HG03108 (cell line): ENCODE measurements at regions not wholly inside any gene's neighbourhood (a gene's known extent, or its start where the extent isn't known, plus 50 kb on each side); places are given as distances from the start of the nearest gene placed in this dataset.
"Not testable (repeated sequence)": the region's sequence is repeated elsewhere in the genome, so short reads cannot be mapped to it uniquely, and the experiment has no call there.

Source experiments
- ATAC-seq: cut with Tn5 transposase; IDR thresholded peaks from one replicate; pipeline ENCODE4 v1.9.1; 2021; ENCODE audit warnings: moderate library complexity; ENCODE audit not compliant: unreplicated experiment

DNA sequence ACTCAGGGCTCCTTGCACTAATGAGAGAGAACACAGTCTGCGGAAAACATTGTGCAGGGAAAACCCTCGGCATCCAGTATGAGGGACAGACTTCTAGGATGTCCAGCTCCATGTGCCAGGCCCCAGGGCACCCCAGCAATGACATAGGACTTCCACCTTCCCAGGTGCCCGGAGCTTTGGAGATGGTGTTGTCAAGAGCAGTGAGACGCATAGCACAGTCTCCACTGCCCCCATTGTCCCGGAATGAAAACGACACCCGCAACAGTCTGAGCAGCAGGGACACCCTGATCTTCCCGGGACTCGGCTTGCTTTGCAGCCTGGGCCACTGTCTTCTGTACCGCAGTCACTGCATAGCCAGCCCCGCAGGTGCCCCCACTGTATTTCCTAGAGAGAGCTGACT, 339.2 kb upstream of the ADARB2 start:
- no peak for ATAC-seq

GRCh38 chr10:2067015-2067414, 329.7 kb upstream of the ADARB2 start:
- ATAC-seq, result no peak

DNA sequence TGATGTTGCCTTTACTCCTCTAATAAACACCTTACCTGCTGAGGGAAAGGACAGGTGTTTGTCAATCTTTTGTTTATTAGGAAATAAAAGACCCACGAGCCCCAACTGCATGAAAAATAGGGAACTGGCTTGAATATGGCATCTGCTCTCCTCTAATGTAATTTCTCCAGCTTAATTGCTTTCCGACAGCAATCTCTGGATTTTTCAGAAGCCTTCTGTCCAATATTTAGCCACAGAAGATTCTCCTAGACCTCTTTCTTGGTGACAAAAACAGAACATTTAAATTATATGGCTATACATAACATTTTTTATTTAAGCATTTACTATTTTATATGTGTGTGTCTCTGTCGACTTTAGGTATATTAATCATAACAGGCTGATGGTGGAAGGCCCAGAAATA, 317.4 kb upstream of the ADARB2 start:
- ATAC-seq, result no peak

DNA sequence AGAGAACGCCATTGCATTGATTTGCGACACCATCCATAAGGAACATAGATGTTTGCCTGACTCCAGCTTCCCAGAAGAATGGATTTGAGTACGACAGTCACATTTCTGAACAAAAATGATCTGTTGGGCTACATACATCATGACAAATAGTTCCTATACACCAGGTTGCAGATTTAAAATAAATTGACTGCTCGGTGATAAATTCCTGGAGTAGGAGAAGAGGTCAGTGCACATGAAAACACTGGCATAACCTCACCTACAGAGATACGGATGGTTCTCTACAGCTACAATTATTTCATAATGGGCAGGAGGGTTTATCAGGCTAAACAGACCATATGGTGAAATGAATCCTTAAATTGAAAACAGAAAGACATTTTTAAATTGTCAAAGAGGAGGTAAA, 316.5 kb upstream of the ADARB2 start:
- no peak for ATAC-seq

- ATAC-seq, result no peak
Measured at GRCh38 chr10:2051108-2051507, 313.8 kb upstream of the ADARB2 start.

DNA sequence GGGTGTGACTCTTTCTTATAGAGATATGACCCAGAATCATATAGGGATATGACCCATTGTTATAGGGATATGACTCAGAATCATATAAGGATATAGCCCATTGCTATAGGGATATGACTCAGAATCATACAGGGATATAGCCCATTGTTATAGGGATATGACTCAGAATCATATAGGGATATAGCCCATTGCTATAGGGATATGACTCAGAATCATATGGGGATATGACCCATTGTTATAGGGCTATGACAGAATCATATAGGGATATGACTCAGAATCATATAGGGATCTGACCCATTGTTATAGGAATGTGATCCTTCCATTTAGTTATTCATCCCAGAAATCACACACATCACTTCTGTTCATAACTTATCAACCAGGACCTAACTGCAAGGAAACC, 312.2 kb upstream of the ADARB2 start:
- no peak for ATAC-seq

DNA sequence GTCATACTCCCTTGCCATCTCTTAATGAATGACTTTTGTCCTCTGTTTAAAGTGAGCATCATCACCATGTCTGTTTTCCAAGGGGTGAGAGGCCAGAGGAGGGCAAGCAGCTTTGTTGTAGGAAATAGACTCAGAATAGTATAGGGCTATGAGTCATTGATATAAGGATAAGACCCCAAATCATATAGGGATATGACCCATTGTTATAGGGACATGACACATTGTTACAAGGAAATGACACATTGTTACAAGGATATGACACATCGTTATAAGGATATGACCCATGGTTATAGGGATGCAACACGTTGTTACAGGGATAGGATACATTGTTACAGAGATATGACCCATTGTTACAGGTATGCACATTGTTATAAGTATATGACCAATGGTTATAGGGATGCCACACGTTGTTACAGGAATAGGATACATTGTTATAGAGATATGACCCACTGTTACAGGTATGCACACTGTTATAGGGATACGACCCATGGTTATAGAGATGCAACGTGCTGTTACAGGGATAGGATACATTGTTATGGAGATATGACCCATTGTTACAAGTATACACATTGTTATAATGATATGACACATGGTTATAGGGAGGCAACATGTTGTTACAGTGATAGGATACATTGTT, 311.1 kb upstream of the ADARB2 start:
- ATAC-seq, result no peak

GRCh38 chr10:2047679-2048078, 310.4 kb upstream of the ADARB2 start:
- no peak for ATAC-seq

DNA sequence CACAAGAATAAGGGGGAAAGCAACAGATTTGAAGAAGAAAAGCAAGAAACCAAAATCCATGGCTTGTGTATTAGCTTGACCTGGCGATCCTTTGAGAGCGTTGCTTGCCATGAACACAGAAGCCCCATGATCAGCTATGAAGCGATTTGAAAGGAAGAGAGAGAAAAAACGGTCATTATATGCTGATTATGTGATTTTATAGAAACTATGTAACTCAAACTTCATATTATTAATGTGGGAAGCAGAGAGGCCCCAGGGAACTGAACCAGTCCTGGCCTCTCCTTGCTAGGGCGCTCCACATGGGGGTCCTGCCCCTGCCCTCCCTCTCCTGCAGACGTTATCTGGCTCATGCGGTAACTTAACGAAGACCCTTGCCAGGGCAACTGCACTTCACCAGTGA, 306.1 kb upstream of the ADARB2 start:
- no peak for ATAC-seq

GRCh38 chr10:2038036-2038435, 300.7 kb upstream of the ADARB2 start:
- no peak for ATAC-seq

GRCh38 chr10:2037246-2037645, 299.9 kb upstream of the ADARB2 start:
- ATAC-seq, result no peak

DNA sequence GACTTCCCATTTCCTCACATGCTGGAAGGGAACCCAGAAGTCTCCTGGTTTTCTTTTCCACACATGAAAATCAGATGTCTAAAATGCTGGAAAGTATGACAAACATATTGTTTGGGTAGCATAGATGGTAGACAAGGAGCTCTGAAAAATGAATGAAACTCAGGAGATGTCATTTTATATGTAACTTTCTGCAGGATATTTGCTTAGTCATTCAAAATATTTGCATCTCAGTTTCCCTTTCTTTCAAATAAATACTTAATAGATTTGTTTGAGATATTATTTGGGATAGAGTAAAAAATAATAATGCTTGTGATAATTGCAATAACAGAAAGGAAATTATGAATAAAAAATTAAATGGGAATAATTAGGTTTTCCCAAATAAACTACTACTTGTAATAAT, 298.9 kb upstream of the ADARB2 start:
- ATAC-seq, result no peak

DNA sequence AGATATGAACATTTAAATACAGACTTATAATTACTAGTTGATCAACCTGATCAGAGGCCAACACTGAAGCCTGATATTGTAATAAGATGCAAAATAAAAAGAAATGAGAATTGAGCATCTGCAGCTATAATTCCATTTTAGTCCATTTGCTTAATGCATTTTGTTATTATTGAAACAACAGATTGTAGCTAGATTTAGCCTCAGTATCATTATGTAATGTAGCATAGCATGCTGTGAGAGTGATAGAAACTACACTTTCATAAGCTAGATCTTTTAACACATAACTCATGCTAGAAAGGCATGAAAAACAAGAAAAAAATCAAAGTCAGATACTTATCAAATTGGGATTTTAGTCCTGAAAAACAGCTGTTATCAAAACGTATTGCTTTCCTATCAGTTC, 292.7 kb upstream of the ADARB2 start:
- no peak for ATAC-seq

DNA sequence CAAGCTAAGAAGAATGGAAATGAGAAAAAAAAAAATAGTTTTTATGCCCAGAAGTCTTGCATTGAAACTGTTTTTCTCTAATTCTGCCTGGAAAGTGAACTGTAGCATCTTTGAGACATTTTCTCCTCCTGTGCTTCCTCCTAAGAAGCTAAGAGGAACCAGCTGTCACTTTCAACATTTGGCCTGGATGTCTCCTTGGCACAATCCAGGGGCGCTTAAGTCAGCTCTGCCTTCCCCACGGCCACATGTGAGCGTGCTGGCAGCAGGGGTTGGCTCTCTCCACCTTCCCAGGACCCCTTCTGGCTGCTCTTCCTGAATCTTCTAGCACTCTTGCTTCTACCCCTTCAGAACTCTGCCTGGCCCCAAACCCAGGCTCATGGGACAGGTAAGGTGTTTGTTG, 289.6 kb upstream of the ADARB2 start:
- ATAC-seq, result no peak

DNA sequence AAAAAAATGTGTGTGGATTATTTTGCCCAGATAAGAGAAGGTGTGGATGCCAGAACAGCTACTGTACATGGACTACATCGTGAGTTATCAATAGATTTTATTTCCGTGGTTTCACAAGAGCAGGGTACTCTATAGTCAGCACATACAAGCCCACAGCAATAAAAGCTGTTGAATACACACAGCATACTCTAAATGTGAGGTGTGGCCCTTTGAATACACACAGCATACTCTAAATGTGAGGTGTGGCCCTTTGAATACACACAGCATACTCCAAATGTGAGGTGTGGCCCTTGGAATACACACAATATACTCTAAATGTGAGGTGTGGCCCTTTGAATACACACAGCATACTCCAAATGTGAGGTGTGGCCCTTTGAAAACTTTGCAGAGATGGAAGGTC, 287.4 kb upstream of the ADARB2 start:
- not testable (repeated sequence) for ATAC-seq

- no peak for ATAC-seq
Measured at GRCh38 chr10:2023687-2024086, 286.4 kb upstream of the ADARB2 start.

GRCh38 chr10:2022401-2022800, 285.1 kb upstream of the ADARB2 start:
- no peak for ATAC-seq

DNA sequence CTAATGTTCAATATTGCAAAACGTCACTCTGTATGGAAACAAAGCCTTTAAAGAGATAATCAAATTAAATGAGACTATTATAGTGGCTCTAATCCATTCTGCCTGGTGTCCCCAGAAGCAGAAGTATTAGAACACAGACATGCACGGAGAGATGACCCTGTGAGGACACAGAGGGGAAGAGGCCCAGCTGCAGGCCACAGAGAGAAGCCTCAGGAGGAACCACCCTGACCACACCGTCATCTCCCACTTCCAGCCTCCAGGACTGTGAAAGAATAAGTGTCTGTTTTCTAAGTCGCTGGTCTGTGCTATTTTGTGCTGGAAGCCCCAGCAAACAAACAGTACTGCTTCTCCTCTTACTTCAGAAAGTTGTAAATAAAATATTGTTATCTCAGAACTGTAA, 283.5 kb upstream of the ADARB2 start:
- ATAC-seq, result no peak

GRCh38 chr10:2019803-2020202, 282.5 kb upstream of the ADARB2 start:
- no peak for ATAC-seq

DNA sequence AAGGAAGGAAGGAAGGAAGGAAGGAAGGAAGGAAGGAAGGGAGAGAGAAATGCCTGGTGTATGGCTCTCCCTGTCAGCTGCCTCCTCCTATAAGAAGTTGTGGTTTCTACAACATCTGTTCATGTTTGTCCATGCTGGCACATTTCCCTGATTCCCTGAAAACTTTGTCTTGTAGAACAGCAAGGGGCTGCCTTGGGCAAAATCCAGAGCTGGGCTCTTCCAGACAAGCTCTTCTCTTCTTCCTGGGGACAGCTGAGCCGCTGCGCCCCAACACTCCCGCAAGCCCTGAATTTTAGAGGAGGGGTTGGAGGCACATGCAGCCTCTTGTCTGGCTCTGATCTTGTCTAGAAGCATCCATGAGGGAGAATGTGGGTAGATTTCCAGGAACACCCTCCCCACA, 282.0 kb upstream of the ADARB2 start:
- ATAC-seq, result no peak

GRCh38 chr10:2014541-2014940, 277.2 kb upstream of the ADARB2 start:
- no peak for ATAC-seq

DNA sequence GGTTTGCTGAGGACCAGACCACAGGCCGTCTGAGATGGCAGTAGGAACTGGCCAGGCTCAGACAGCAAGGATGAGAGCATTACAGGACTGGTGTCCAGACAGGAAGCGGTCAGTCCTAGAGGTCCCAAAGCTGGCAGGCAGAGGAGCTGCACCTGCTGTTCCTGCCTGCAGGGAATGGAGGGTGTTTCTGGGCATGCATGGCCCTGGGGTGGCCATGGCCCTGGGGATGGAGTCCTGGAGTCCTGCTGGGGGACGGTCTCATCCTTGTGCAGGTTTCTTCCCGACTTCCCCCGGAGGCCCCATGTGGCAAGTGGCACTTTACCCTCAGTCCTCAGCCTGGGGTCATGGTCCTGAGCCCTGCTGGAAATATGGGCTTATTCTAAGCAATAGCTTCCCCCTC, 274.9 kb upstream of the ADARB2 start:
- no peak for ATAC-seq

DNA sequence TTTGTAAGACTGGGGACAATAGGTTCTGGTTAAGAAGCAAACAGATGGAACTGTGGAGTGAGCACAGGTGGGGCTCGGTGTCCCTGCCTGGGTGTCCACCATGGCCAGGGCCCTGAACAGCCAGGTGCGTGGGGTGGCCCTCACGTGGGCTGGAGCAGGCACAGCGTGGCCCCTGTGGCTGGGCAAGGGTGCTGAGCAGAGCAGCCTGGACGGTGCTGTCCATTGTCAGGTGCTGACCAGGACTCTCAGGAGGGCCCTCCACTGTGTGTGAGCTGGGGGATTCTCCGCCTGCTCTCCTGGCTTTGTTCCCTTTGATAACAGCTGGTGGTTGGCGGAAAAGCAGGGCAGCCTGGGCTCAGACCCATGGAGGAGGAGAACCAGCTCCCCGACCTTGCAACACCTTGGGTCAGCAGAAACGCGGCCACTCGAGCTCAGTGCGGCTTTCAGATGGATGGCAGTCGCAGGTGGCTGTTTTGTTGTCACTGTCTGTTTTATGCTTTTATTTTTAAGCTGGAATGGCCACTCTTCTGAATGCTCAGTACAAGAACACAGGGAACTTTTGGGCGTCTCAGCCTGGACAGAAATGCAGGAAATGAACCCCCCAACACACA, 273.9 kb upstream of the ADARB2 start:
- ATAC-seq, result no peak
